HG03521 (cell line): ENCODE measurements at regions not wholly inside any gene's neighbourhood (a gene's known extent, or its start where the extent isn't known, plus 50 kb on each side); places are given as distances from the start of the nearest gene placed in this dataset.
A peak's percentile ranks its signal among the peaks of the same experiment; 100 is the strongest.

Experiments
- ATAC-seq: cut with Tn5 transposase; IDR thresholded peaks from one replicate; pipeline ENCODE4 v1.9.1; 2021; ENCODE audit warnings: mild to moderate bottlenecking, moderate library complexity; ENCODE audit not compliant: unreplicated experiment

GRCh38 chr12:132439333-132439904, 50.5 kb upstream of the FBRSL1 start:
- ATAC-seq, result no peak

- ATAC-seq, result no peak
These were observed 51.2 kb upstream of the FBRSL1 start for GRCh38 chr12:132438726-132439125.

GRCh38 chr12:132437943-132438700, 51.8 kb upstream of the FBRSL1 start:
- ATAC-seq, result no peak

- no peak for ATAC-seq
These were observed 52.6 kb upstream of the FBRSL1 start for GRCh38 chr12:132437252-132437932.

GRCh38 chr12:132436791-132437251, 53.1 kb upstream of the FBRSL1 start:
- ATAC-seq, result no peak

GRCh38 chr12:132435486-132436187, 54.3 kb upstream of the FBRSL1 start:
- no peak for ATAC-seq

- no peak for ATAC-seq
These were observed 56.1 kb upstream of the FBRSL1 start for GRCh38 chr12:132433641-132434395.

GRCh38 chr12:132432721-132433577, 57.0 kb upstream of the FBRSL1 start:
- ATAC-seq, result no peak

- no peak for ATAC-seq
These were observed 57.7 kb upstream of the FBRSL1 start for GRCh38 chr12:132432126-132432705.

GRCh38 chr12:132430838-132431774, 58.8 kb upstream of the FBRSL1 start:
- ATAC-seq, result no peak

- ATAC-seq, result peak; percentile 62
These were observed 59.9 kb upstream of the FBRSL1 start for GRCh38 chr12:132429946-132430643.

- no peak for ATAC-seq
These were observed 60.4 kb upstream of the FBRSL1 start for GRCh38 chr12:132429602-132429945.

GRCh38 chr12:132428936-132429601, 60.9 kb upstream of the FBRSL1 start:
- no peak for ATAC-seq

- ATAC-seq, result no peak
These were observed 61.7 kb upstream of the FBRSL1 start for GRCh38 chr12:132427999-132428935.

- ATAC-seq, result no peak
These were observed 62.7 kb upstream of the FBRSL1 start for GRCh38 chr12:132427174-132427768.
